ENCODE measurements at regions not wholly inside any gene's neighbourhood (a gene's known extent, or its start where the extent isn't known, plus 50 kb on each side); places are given as distances from the start of the nearest gene placed in this dataset.

DNA sequence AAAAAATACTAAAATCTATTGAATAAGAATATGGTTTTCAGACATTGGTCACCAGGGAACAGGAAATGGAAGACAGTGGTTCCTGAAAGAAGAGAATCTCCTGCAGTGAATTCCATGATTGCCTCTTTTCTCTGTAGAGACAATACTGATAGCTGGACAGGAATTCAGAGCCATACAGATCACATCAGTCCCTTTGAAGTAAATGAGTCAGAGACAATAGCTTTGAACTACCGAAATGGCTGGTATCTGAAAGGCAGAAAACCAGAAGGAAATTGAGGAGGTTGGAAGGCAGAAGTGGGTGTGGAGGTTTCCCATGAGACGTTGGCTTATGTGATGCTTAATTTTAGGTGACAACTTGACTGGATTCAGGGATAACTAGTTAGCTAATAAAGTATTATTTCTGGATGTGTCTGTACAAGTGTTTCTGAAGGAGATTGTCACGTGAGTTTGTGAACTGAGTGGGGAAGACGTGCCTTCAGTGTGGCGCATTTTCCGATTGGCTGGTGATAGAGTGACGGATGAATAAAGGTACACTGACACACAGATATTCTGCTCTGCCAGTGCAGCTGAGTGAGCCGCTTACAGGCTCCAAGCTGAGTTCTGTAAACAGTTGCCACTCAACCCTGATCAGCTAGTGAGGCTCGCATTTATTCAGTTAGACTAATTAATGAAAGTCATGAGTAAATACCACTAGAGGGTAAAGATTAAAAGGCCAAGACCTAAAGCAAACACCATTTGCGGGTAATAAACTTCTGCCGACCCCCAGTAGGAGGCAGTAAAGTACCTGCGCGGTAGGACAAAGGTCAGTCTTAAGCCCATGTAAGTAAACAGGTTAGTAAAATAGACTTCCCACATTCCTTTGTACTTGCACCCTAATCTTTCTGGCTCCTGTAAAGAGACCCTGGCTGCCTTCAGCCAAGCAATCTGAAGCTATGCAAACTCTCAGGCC is 1298.6 kb downstream of the SI start (continued):
- TF ChIP-seq, protein P1, sequence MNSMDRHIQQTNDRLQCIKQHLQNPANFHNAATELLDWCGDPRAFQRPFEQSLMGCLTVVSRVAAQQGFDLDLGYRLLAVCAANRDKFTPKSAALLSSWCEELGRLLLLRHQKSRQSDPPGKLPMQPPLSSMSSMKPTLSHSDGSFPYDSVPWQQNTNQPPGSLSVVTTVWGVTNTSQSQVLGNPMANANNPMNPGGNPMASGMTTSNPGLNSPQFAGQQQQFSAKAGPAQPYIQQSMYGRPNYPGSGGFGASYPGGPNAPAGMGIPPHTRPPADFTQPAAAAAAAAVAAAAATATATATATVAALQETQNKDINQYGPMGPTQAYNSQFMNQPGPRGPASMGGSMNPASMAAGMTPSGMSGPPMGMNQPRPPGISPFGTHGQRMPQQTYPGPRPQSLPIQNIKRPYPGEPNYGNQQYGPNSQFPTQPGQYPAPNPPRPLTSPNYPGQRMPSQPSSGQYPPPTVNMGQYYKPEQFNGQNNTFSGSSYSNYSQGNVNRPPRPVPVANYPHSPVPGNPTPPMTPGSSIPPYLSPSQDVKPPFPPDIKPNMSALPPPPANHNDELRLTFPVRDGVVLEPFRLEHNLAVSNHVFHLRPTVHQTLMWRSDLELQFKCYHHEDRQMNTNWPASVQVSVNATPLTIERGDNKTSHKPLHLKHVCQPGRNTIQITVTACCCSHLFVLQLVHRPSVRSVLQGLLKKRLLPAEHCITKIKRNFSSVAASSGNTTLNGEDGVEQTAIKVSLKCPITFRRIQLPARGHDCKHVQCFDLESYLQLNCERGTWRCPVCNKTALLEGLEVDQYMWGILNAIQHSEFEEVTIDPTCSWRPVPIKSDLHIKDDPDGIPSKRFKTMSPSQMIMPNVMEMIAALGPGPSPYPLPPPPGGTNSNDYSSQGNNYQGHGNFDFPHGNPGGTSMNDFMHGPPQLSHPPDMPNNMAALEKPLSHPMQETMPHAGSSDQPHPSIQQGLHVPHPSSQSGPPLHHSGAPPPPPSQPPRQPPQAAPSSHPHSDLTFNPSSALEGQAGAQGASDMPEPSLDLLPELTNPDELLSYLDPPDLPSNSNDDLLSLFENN (IDR thresholded peaks at IDR 0.05; ENCODE audit: low read depth in 2 of 2, low read length in 2 of 2), result no peak
- TF ChIP-seq SMARCC2 (IDR thresholded peaks at IDR 0.05; ENCODE audit: low read depth) (no peak), CAMTA2 (CRISPR knock-in tag; conservative IDR thresholded peaks at IDR 0.05) (no peak), HIVEP1 (CRISPR knock-in tag; IDR thresholded peaks at IDR 0.05) (no peak), FOXJ2 (tag; IDR thresholded peaks at IDR 0.05) (no peak), ZBED1 (IDR thresholded peaks at IDR 0.05) (no peak), BRD4 (IDR thresholded peaks at IDR 0.05) (no peak), FOXP4 (CRISPR knock-in tag; IDR thresholded peaks at IDR 0.05; ENCODE audit: borderline replicate concordance) (no peak), CREB5 (CRISPR knock-in tag; IDR thresholded peaks at IDR 0.05) (no peak), MEF2D (tag; conservative IDR thresholded peaks at IDR 0.05; ENCODE audit: low read depth) (no peak), TCF7L2 (IDR thresholded peaks at IDR 0.05; ENCODE audit: low read depth, low read length) (no peak), ZNF143 (CRISPR knock-in tag; IDR thresholded peaks at IDR 0.05) (no peak)
- TF ChIP-seq, protein P2, sequence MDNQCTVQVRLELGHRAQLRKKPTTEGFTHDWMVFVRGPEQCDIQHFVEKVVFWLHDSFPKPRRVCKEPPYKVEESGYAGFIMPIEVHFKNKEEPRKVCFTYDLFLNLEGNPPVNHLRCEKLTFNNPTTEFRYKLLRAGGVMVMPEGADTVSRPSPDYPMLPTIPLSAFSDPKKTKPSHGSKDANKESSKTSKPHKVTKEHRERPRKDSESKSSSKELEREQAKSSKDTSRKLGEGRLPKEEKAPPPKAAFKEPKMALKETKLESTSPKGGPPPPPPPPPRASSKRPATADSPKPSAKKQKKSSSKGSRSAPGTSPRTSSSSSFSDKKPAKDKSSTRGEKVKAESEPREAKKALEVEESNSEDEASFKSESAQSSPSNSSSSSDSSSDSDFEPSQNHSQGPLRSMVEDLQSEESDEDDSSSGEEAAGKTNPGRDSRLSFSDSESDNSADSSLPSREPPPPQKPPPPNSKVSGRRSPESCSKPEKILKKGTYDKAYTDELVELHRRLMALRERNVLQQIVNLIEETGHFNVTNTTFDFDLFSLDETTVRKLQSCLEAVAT (IDR thresholded peaks at IDR 0.05), result no peak
